GM23338 (cell line): ENCODE measurements at regions not wholly inside any gene's neighbourhood (a gene's known extent, or its start where the extent isn't known, plus 50 kb on each side); places are given as distances from the start of the nearest gene placed in this dataset.

Experiments
- ATAC-seq: fragments of 200-7000 bp; cut with Tn5 transposase; 3 replicates; pipeline ENCODE4 v1.9.1; 2020
- DNase-seq: peaks from one replicate; pipeline ENCODE4 v3.0.0-alpha.2; 2015; ENCODE audit warnings: low spot score
- H2AFZ ChIP-seq: fragments of 200-600 bp; sonication (generic); 2 replicates; pipeline ENCODE4 v1.8.0; 2016; ENCODE audit warnings: antibody characterized with exemption, mild to moderate bottlenecking, moderate library complexity
- H3F3A ChIP-seq: fragments of 200-600 bp; sonication (generic); replicated peaks from 2 replicates; pipeline ENCODE4 v1.8.0; 2017; ENCODE audit warnings: antibody characterized with exemption, mixed run types, low read depth
- H3K27ac ChIP-seq: fragments of 200-600 bp; sonication (generic); 2 replicates; pipeline ENCODE4 v1.6.1; 2016; ENCODE audit warnings: low read depth
- H3K27me3 ChIP-seq: fragments of 200-600 bp; sonication (generic); 2 replicates; pipeline ENCODE4 v1.8.0; 2016; ENCODE audit warnings: mild to moderate bottlenecking, mixed run types, moderate library complexity; ENCODE audit not compliant: insufficient read depth
- H3K36me3 ChIP-seq: fragments of 200-600 bp; sonication (generic); 2 replicates; pipeline ENCODE4 v1.8.0; 2016; ENCODE audit warnings: mild to moderate bottlenecking; ENCODE audit not compliant: insufficient read depth
- H3K4me1 ChIP-seq: fragments of 200-600 bp; sonication (generic); 2 replicates; pipeline ENCODE4 v1.8.0; 2016; ENCODE audit warnings: mild to moderate bottlenecking, moderate library complexity; ENCODE audit not compliant: insufficient read depth
- H3K4me2 ChIP-seq: fragments of 200-600 bp; sonication (generic); 2 replicates; pipeline ENCODE4 v1.7.1; 2017; ENCODE audit warnings: mixed run types
- H3K4me3 ChIP-seq: fragments of 200-600 bp; sonication (generic); 2 replicates; pipeline ENCODE4 v1.6.1; 2016; ENCODE audit warnings: mixed run types
- H3K79me2 ChIP-seq: fragments of 200-600 bp; sonication (generic); replicated peaks from 2 replicates; pipeline ENCODE4 v1.8.0; 2017; ENCODE audit warnings: mild to moderate bottlenecking; ENCODE audit not compliant: insufficient read depth
- H3K9me2 ChIP-seq: fragments of 200-600 bp; sonication (generic); 2 replicates; pipeline ENCODE4 v1.8.0; 2017; ENCODE audit not compliant: insufficient read depth
- H4K20me1 ChIP-seq: fragments of 200-600 bp; sonication (generic); replicated peaks from 2 replicates; pipeline ENCODE4 v1.8.0; 2017; ENCODE audit warnings: mild to moderate bottlenecking; ENCODE audit not compliant: insufficient read depth
- H3K27ac Mint-ChIP-seq: 2 replicates; pipeline ENCODE4 v1.8.0; 2020; ENCODE audit warnings: inconsistent platforms, mild to moderate bottlenecking, moderate library complexity, mixed read lengths
- H3K27me3 Mint-ChIP-seq: 3 replicates; pipeline ENCODE4 v1.8.0; 2022; ENCODE audit warnings: low read depth, mild to moderate bottlenecking, moderate library complexity, mixed read lengths, inconsistent platforms; ENCODE audit not compliant: insufficient read depth, poor library complexity
- H3K36me3 Mint-ChIP-seq: 3 replicates; pipeline ENCODE4 v1.8.0; 2021; ENCODE audit warnings: low read depth, mild to moderate bottlenecking, inconsistent platforms, moderate library complexity, mixed read lengths
- H3K4me1 Mint-ChIP-seq: 3 replicates; pipeline ENCODE4 v1.8.0; 2020; ENCODE audit warnings: mild to moderate bottlenecking, inconsistent platforms, mixed read lengths
- H3K4me3 Mint-ChIP-seq: 3 replicates; pipeline ENCODE4 v1.8.0; 2021; ENCODE audit warnings: moderate library complexity, mild to moderate bottlenecking, inconsistent platforms, mixed read lengths
- H3K9me3 Mint-ChIP-seq: 3 replicates; pipeline ENCODE4 v1.8.0; 2020; ENCODE audit warnings: moderate library complexity, mild to moderate bottlenecking, inconsistent platforms, mixed read lengths
- CREB1 ChIP-seq: fragments of 250-450 bp; sonication (Bioruptor Pico); IDR thresholded peaks from 2 replicates; pipeline ENCODE4 v1.5.0; 2020; ENCODE audit warnings: low read depth, mild to moderate bottlenecking, moderate library complexity
- EZH2 ChIP-seq: fragments of 200-600 bp; sonication (generic); IDR thresholded peaks from one replicate; pipeline ENCODE4 v1.8.0; 2017; ENCODE audit warnings: antibody characterized with exemption, mild to moderate bottlenecking, low read depth; ENCODE audit not compliant: unreplicated experiment
- EZH2phosphoT487 ChIP-seq: fragments of 200-600 bp; sonication (generic); IDR thresholded peaks from one replicate; pipeline ENCODE4 v1.8.1; 2018; ENCODE audit warnings: antibody characterized with exemption; ENCODE audit not compliant: unreplicated experiment
- JUNB ChIP-seq: IDR thresholded peaks from one replicate; pipeline ENCODE4 v1.6.1; 2016; ENCODE audit warnings: antibody characterized with exemption; ENCODE audit not compliant: unreplicated experiment
- POLR2AphosphoS5 ChIP-seq: IDR thresholded peaks from 2 replicates; pipeline ENCODE4 v1.6.1; 2016; ENCODE audit warnings: antibody characterized with exemption, low read depth
- ZNF114 ChIP-seq: fragments of 250-450 bp; sonication (Bioruptor Pico); IDR thresholded peaks from 2 replicates; pipeline ENCODE4 v1.5.0; 2020; ENCODE audit warnings: mild to moderate bottlenecking, moderate library complexity
- ZNF331 ChIP-seq: fragments of 250-450 bp; sonication (Bioruptor Pico); IDR thresholded peaks from 2 replicates; pipeline ENCODE4 v1.5.0; 2020; ENCODE audit warnings: low read depth, mild to moderate bottlenecking, moderate library complexity
- TF ChIP-seq, protein P1 (sequence below), 2 experiments: fragments of 200-600 bp in 1 of 2; sonication (generic) in 1 of 2; conservative IDR thresholded peaks; 2 replicates each; pipeline versions ENCODE4 v1.5.1 to v1.6.1; 2016 to 2017; ENCODE audit warnings: antibody characterized with exemption in 2 of 2, low read depth in 2 of 2, mild to moderate bottlenecking in 2 of 2, moderate library complexity in 1 of 2
- TF ChIP-seq, protein P2 (sequence below): IDR thresholded peaks from 2 replicates; pipeline ENCODE4 v1.6.1; 2016; ENCODE audit warnings: antibody characterized with exemption
- TF ChIP-seq, protein P3 (sequence below): IDR thresholded peaks from one replicate; pipeline ENCODE4 v1.6.1; 2018; ENCODE audit warnings: antibody characterized with exemption; ENCODE audit not compliant: unreplicated experiment

DNA sequence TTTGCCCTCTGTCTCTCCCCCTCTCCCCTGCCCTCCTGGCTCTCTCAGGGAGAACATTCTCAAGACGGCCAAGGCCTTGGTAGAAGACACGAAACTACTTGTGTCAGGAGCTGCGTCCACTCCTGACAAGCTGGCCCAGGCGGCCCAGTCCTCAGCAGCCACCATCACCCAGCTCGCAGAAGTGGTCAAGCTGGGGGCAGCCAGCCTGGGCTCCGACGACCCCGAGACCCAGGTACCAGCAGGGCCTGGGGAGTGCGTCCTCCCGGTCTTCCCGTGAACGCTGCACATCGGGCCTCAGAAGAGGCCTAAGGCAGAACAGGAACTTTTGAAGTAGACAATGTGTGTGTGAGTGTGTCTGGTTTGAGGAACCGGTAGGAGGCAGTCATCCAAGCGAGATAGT is 245.4 kb upstream of the TPM1 start:
- Mint-ChIP-seq H3K4me1 (peaks cover 13% of the 10 kb centered on the region), H3K27ac (peak overlapping the region; percentile 40; the same call in 1 of the 2 replicates), H3K9me3 (no peaks in the 10 kb centered on the region), H3K4me3 (no peak overlapping the region), H3K27me3 (no peaks in the 10 kb centered on the region), H3K36me3 (no peaks in the 10 kb centered on the region; the same call in 2 of the 3 replicates)
- Histone ChIP-seq H3K27me3 (no peaks in the 10 kb centered on the region), H4K20me1 (no peaks in the 10 kb centered on the region), H3F3A (no peaks in the 10 kb centered on the region), H3K27ac (no peak overlapping the region), H3K9me2 (no peaks in the 10 kb centered on the region), H3K79me2 (no peaks in the 10 kb centered on the region), H3K4me3 (no peak overlapping the region), H3K4me2 (no peak overlapping the region), H3K36me3 (no peaks in the 10 kb centered on the region), H3K4me1 (peaks cover 2% of the 10 kb centered on the region; the same call in 1 of the 2 replicates), H2AFZ (no peak overlapping the region)
- DNase-seq: no peak
- no peak for ATAC-seq
- TF ChIP-seq CREB1 (CRISPR knock-in tag) (no peak), EZH2 (no peak), EZH2phosphoT487 (no peak), JUNB (no peak), ZNF331 (CRISPR knock-in tag) (no peak)
- TF ChIP-seq, protein P1, sequence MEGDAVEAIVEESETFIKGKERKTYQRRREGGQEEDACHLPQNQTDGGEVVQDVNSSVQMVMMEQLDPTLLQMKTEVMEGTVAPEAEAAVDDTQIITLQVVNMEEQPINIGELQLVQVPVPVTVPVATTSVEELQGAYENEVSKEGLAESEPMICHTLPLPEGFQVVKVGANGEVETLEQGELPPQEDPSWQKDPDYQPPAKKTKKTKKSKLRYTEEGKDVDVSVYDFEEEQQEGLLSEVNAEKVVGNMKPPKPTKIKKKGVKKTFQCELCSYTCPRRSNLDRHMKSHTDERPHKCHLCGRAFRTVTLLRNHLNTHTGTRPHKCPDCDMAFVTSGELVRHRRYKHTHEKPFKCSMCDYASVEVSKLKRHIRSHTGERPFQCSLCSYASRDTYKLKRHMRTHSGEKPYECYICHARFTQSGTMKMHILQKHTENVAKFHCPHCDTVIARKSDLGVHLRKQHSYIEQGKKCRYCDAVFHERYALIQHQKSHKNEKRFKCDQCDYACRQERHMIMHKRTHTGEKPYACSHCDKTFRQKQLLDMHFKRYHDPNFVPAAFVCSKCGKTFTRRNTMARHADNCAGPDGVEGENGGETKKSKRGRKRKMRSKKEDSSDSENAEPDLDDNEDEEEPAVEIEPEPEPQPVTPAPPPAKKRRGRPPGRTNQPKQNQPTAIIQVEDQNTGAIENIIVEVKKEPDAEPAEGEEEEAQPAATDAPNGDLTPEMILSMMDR (conservative IDR thresholded peaks at IDR 0.05; ENCODE audit: low read depth in 2 of 2): 0 out of 4 replicates have a peak, but pooled peaks of 1 of the 2 experiments have one; percentile 2
- TF ChIP-seq, protein P2, sequence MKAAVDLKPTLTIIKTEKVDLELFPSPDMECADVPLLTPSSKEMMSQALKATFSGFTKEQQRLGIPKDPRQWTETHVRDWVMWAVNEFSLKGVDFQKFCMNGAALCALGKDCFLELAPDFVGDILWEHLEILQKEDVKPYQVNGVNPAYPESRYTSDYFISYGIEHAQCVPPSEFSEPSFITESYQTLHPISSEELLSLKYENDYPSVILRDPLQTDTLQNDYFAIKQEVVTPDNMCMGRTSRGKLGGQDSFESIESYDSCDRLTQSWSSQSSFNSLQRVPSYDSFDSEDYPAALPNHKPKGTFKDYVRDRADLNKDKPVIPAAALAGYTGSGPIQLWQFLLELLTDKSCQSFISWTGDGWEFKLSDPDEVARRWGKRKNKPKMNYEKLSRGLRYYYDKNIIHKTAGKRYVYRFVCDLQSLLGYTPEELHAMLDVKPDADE: no peak

- no peak overlapping the region for H3K27ac Mint-ChIP-seq
- H3K4me3 ChIP-seq: no peak overlapping the region
- ATAC-seq: no peak
- TF ChIP-seq, protein P1 (conservative IDR thresholded peaks at IDR 0.05; ENCODE audit: low read depth in 2 of 2): no peak
- no peak for TF ChIP-seq ZNF114 (CRISPR knock-in tag)
- no peak for TF ChIP-seq EZH2
- TF ChIP-seq, protein P3, sequence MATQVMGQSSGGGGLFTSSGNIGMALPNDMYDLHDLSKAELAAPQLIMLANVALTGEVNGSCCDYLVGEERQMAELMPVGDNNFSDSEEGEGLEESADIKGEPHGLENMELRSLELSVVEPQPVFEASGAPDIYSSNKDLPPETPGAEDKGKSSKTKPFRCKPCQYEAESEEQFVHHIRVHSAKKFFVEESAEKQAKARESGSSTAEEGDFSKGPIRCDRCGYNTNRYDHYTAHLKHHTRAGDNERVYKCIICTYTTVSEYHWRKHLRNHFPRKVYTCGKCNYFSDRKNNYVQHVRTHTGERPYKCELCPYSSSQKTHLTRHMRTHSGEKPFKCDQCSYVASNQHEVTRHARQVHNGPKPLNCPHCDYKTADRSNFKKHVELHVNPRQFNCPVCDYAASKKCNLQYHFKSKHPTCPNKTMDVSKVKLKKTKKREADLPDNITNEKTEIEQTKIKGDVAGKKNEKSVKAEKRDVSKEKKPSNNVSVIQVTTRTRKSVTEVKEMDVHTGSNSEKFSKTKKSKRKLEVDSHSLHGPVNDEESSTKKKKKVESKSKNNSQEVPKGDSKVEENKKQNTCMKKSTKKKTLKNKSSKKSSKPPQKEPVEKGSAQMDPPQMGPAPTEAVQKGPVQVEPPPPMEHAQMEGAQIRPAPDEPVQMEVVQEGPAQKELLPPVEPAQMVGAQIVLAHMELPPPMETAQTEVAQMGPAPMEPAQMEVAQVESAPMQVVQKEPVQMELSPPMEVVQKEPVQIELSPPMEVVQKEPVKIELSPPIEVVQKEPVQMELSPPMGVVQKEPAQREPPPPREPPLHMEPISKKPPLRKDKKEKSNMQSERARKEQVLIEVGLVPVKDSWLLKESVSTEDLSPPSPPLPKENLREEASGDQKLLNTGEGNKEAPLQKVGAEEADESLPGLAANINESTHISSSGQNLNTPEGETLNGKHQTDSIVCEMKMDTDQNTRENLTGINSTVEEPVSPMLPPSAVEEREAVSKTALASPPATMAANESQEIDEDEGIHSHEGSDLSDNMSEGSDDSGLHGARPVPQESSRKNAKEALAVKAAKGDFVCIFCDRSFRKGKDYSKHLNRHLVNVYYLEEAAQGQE: no peak
- no peak for TF ChIP-seq JUNB
- no peak for TF ChIP-seq CREB1 (CRISPR knock-in tag)
- no peak for TF ChIP-seq ZNF331 (CRISPR knock-in tag)
- no peak for TF ChIP-seq POLR2AphosphoS5
Measured at GRCh38 chr15:62798536-62798935, 244.0 kb upstream of the TPM1 start.

More at GRCh38 chr15:62798536-62798935, 244.0 kb upstream of the TPM1 start:
- H3K4me3 Mint-ChIP-seq: no peak overlapping the region
- no peaks in the 10 kb centered on the region for H3K79me2 ChIP-seq
- H3K9me2 ChIP-seq: no peaks in the 10 kb centered on the region
- peaks cover 3% of the 10 kb centered on the region for H3K4me1 Mint-ChIP-seq
- H3K9me3 Mint-ChIP-seq: no peaks in the 10 kb centered on the region
- no peak overlapping the region for H2AFZ ChIP-seq
- no peaks in the 10 kb centered on the region for H3F3A ChIP-seq
- H3K36me3 Mint-ChIP-seq: no peaks in the 10 kb centered on the region; the same call in 2 of the 3 replicates
- no peak for DNase-seq
- H3K27me3 Mint-ChIP-seq: no peaks in the 10 kb centered on the region
- no peaks in the 10 kb centered on the region for H4K20me1 ChIP-seq
- H3K36me3 ChIP-seq: no peaks in the 10 kb centered on the region
- no peak overlapping the region for H3K4me2 ChIP-seq
- no peaks in the 10 kb centered on the region for H3K27me3 ChIP-seq
- H3K27ac ChIP-seq: no peak overlapping the region
- no peaks in the 10 kb centered on the region for H3K4me1 ChIP-seq
